NB4 (cell line): ENCODE measurements at regions not wholly inside any gene's neighbourhood (a gene's known extent, or its start where the extent isn't known, plus 50 kb on each side); places are given as distances from the start of the nearest gene placed in this dataset.
"Not testable (repeated sequence)": the region's sequence is repeated elsewhere in the genome, so short reads cannot be mapped to it uniquely, and the experiment has no call there.

ENCODE experiments used
- DNase-seq: peaks from one replicate; pipeline ENCODE4 v3.0.0; 2010; ENCODE audit warnings: low read depth
- H3K4me3 ChIP-seq: one replicate; pipeline ENCODE4 v1.5.1; 2011; ENCODE audit warnings: mild to moderate bottlenecking, low read depth, low read length, moderate library complexity
- MAX ChIP-seq: IDR thresholded peaks from 2 replicates; pipeline ENCODE4 v1.6.1; 2011; ENCODE audit warnings: low read depth, low read length
- MYC ChIP-seq: IDR thresholded peaks from 2 replicates; pipeline ENCODE4 v1.6.1; 2011; ENCODE audit warnings: low read depth, low read length
- POLR2A ChIP-seq: IDR thresholded peaks from 2 replicates; pipeline ENCODE4 v1.6.1; 2011; ENCODE audit warnings: mild to moderate bottlenecking; ENCODE audit not compliant: insufficient read length; ENCODE audit errors: extremely low read depth
- TF ChIP-seq, protein P1 (sequence below): IDR thresholded peaks from one replicate; pipeline ENCODE4 v1.5.1; 2012; ENCODE audit warnings: low read depth, low read length

- DNase-seq: no peak
- no peak overlapping the region for H3K4me3 ChIP-seq
- TF ChIP-seq, protein P1, sequence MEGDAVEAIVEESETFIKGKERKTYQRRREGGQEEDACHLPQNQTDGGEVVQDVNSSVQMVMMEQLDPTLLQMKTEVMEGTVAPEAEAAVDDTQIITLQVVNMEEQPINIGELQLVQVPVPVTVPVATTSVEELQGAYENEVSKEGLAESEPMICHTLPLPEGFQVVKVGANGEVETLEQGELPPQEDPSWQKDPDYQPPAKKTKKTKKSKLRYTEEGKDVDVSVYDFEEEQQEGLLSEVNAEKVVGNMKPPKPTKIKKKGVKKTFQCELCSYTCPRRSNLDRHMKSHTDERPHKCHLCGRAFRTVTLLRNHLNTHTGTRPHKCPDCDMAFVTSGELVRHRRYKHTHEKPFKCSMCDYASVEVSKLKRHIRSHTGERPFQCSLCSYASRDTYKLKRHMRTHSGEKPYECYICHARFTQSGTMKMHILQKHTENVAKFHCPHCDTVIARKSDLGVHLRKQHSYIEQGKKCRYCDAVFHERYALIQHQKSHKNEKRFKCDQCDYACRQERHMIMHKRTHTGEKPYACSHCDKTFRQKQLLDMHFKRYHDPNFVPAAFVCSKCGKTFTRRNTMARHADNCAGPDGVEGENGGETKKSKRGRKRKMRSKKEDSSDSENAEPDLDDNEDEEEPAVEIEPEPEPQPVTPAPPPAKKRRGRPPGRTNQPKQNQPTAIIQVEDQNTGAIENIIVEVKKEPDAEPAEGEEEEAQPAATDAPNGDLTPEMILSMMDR: no peak
These were observed 214.9 kb downstream of the TOMM20 start for GRCh38 chr1:234913771-234914170.

DNA sequence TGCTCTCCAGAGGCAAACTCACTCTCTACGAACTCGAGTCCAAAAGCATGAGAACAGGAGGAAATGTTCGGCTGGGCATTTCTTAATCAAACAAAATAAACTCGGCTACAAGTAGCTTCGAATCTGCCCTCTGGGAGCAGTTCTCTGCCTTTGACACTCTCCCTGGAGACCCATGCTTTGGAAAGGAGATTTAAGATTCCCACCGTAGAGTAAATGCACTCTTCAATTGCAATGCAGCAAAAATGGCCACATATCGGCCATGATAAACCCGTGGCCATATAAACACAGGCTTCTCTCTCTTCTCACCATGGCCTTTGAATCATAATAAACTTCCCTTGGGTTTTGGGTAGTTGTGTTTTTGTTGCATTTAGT is 215.4 kb downstream of the TOMM20 start:
- no peak for DNase-seq
- no peak overlapping the region for H3K4me3 ChIP-seq
- TF ChIP-seq POLR2A (no peak), MAX (no peak), MYC (no peak)
- TF ChIP-seq, protein P1: no peak

GRCh38 chr1:234912548-234913277 is 215.9 kb downstream of the TOMM20 start:
- DNase-seq: no peak
- H3K4me3 ChIP-seq: no peak overlapping the region
- no peak for TF ChIP-seq MAX

- TF ChIP-seq MAX (no peak), POLR2A (no peak), MYC (no peak)
- TF ChIP-seq, protein P1: no peak
- no peak overlapping the region for H3K4me3 ChIP-seq
- no peak for DNase-seq
These were observed 216.8 kb downstream of the TOMM20 start for GRCh38 chr1:234911787-234912186.

GRCh38 chr1:234911136-234911535 is 217.5 kb downstream of the TOMM20 start:
- not testable (repeated sequence) for H3K4me3 ChIP-seq, DNase-seq

GRCh38 chr1:234909851-234910250 is 218.8 kb downstream of the TOMM20 start:
- no peak for DNase-seq
- H3K4me3 ChIP-seq: no peak overlapping the region
- TF ChIP-seq MAX (no peak), MYC (no peak), POLR2A (no peak)
- TF ChIP-seq, protein P1: no peak

- no peak overlapping the region for H3K4me3 ChIP-seq
- no peak for DNase-seq
- no peak for TF ChIP-seq MAX
- TF ChIP-seq POLR2A: no peak
- TF ChIP-seq, protein P1: no peak
- no peak for TF ChIP-seq MYC
These were observed 219.3 kb downstream of the TOMM20 start for GRCh38 chr1:234909307-234909810.
